Keratinocyte (primary cell): ENCODE measurements at regions not wholly inside any gene's neighbourhood (a gene's known extent, or its start where the extent isn't known, plus 50 kb on each side); places are given as distances from the start of the nearest gene placed in this dataset.

Source experiments
- EZH2 ChIP-seq: IDR thresholded peaks from one replicate; pipeline ENCODE4 v1.6.1; 2012; ENCODE audit warnings: inconsistent platforms, mild to moderate bottlenecking, low read length, moderate library complexity
- TF ChIP-seq, protein P1 (sequence below), 3 experiments: IDR thresholded peaks in 1 of 3; conservative IDR thresholded peaks in 1 of 3; optimal IDR thresholded peaks in 1 of 3; 2 replicates in 2 of 3; 3 replicates in 1 of 3; pipeline versions ENCODE3 to v1.5.1; 2011; ENCODE audit warnings: low read length in 3 of 3, mild to moderate bottlenecking in 3 of 3, moderate library complexity in 2 of 3, control low read depth in 1 of 3, inconsistent platforms in 1 of 3; ENCODE audit not compliant: insufficient read depth in 2 of 3; ENCODE audit errors: extremely low read depth in 1 of 3

DNA sequence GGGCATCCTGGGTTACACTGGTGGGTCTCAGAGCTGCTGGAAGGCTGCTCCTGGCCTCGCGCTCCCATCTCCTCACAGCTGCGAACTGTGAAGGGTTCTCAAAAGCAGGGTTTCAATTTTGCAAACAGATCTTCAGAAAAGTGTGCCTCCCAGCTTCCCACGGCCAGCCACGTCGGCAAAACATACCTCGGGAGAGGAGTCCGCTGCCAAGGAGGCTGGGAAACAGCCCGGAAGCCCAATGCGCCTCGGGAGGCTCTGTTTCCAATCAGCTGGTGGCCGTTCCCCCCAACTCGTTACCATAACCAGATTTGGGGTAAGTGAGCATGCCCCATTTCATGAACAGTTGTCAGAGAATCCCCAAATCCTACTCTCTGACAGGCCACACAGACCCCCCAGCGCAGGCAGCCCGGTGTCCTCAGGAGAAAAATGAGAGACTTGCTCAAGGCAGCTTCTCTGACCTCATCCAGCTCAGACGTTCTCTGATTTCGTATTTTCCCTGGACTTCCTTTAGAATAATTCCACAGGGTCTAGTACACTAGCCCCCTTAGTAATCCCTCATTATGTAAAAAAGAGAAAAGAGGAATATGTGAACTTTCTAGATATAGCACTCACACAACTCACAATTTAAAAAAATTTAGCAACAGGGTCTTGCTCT, 98.4 kb downstream of the SNX5 start:
- TF ChIP-seq, protein P1, sequence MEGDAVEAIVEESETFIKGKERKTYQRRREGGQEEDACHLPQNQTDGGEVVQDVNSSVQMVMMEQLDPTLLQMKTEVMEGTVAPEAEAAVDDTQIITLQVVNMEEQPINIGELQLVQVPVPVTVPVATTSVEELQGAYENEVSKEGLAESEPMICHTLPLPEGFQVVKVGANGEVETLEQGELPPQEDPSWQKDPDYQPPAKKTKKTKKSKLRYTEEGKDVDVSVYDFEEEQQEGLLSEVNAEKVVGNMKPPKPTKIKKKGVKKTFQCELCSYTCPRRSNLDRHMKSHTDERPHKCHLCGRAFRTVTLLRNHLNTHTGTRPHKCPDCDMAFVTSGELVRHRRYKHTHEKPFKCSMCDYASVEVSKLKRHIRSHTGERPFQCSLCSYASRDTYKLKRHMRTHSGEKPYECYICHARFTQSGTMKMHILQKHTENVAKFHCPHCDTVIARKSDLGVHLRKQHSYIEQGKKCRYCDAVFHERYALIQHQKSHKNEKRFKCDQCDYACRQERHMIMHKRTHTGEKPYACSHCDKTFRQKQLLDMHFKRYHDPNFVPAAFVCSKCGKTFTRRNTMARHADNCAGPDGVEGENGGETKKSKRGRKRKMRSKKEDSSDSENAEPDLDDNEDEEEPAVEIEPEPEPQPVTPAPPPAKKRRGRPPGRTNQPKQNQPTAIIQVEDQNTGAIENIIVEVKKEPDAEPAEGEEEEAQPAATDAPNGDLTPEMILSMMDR (optimal IDR thresholded peaks at IDR 0.05 in 1 of 3, IDR thresholded peaks at IDR 0.05 in 1 of 3, conservative IDR thresholded peaks at IDR 0.05 in 1 of 3; ENCODE audit: extremely low read depth in 1 of 3, insufficient read depth in 2 of 3, low read length in 3 of 3): no peak
- no peak for TF ChIP-seq EZH2
